SK-N-SH (cell line): ENCODE measurements at regions not wholly inside any gene's neighbourhood (a gene's known extent, or its start where the extent isn't known, plus 50 kb on each side); places are given as distances from the start of the nearest gene placed in this dataset.

Source experiments
- CTCF ChIA-PET: fragments of 300-600, 350-600 bp; formaldehyde crosslinking; extraction: SDS; loops from one replicate; lab custom pipeline; 2021; lab: Yijun Ruan, JAX
- POLR2A ChIA-PET: fragments of 350-600 bp; sonication (Branson Sonifier 250); formaldehyde crosslinking; extraction: SDS; loops from one replicate; lab custom pipeline; 2020; ENCODE audit warnings: antibody characterized with exemption, inconsistent platforms; lab: Yijun Ruan, JAX
- DNase-seq: peaks from one replicate; pipeline ENCODE4 v3.0.0; 2012
- H2AFZ ChIP-seq: fragments of 200-600 bp; sonication (generic); 2 replicates; pipeline ENCODE4 v1.8.1; 2016; ENCODE audit warnings: antibody characterized with exemption, mild to moderate bottlenecking, low read depth
- H3F3A ChIP-seq: fragments of 200-600 bp; sonication (generic); replicated peaks from 2 replicates; pipeline ENCODE3; 2016; ENCODE audit warnings: antibody characterized with exemption, mild to moderate bottlenecking; ENCODE audit not compliant: insufficient read depth
- H3K27ac ChIP-seq, 2 experiments: fragments of 200-500 bp in 1 of 2; fragments of 200-600 bp in 1 of 2; sonication (Bioruptor generic) in 1 of 2; sonication (generic), shearing (Covaris generic) in 1 of 2; 2 replicates each; pipeline versions ENCODE4 v1.5.1 to v1.6.1; 2014 to 2016; ENCODE audit warnings: low read depth in 2 of 2, inconsistent platforms in 1 of 2, low read length in 1 of 2, mild to moderate bottlenecking in 1 of 2, mixed read lengths in 1 of 2
- H3K27me3 ChIP-seq: fragments of 200-600 bp; sonication (generic), shearing (Covaris generic); 2 replicates; pipeline ENCODE4 v1.6.1; 2016; ENCODE audit warnings: mixed run types; ENCODE audit not compliant: insufficient read depth
- H3K36me3 ChIP-seq, 2 experiments: fragments of 200-500 bp in 1 of 2; fragments of 200-600 bp in 1 of 2; sonication (Bioruptor generic) in 1 of 2; sonication (generic) in 1 of 2; replicated peaks in 1 of 2; 2 replicates each; pipeline versions ENCODE3 to v1.5.1; 2014 to 2016; ENCODE audit warnings: low read length in 1 of 2, mild to moderate bottlenecking in 1 of 2; ENCODE audit not compliant: insufficient read depth in 2 of 2, control insufficient read depth in 1 of 2
- H3K4me1 ChIP-seq, 2 experiments: fragments of 200-500 bp in 1 of 2; fragments of 200-600 bp in 1 of 2; sonication (Bioruptor generic) in 1 of 2; sonication (generic), shearing (Covaris generic) in 1 of 2; 2 replicates each; pipeline versions ENCODE4 v1.5.1 to v1.6.1; 2014 to 2016; ENCODE audit warnings: low read depth in 1 of 2, low read length in 1 of 2, mixed run types in 1 of 2; ENCODE audit not compliant: insufficient read depth in 2 of 2, control insufficient read depth in 1 of 2
- H3K4me2 ChIP-seq: fragments of 200-600 bp; sonication (generic), shearing (Covaris generic); 2 replicates; pipeline ENCODE4 v1.6.1; 2017; ENCODE audit warnings: mixed run types
- H3K4me3 ChIP-seq, 2 experiments: fragments of 200-500 bp in 1 of 2; fragments of 200-600 bp in 1 of 2; sonication (Bioruptor generic) in 1 of 2; sonication (generic), shearing (Covaris generic) in 1 of 2; 2 replicates each; pipeline versions ENCODE4 v1.5.1 to v1.8.1; 2014 to 2016; ENCODE audit warnings: low read depth in 2 of 2, inconsistent platforms in 1 of 2, low read length in 1 of 2, mild to moderate bottlenecking in 1 of 2, mixed read lengths in 1 of 2, moderate library complexity in 1 of 2
- H3K79me2 ChIP-seq: fragments of 200-600 bp; sonication (generic); 2 replicates; pipeline ENCODE4 v1.8.1; 2017; ENCODE audit warnings: mild to moderate bottlenecking; ENCODE audit not compliant: insufficient read depth
- H3K9ac ChIP-seq: fragments of 200-600 bp; sonication (generic); 2 replicates; pipeline ENCODE4 v1.6.1; 2017; ENCODE audit warnings: mixed run types
- H3K9me2 ChIP-seq: fragments of 200-600 bp; sonication (generic); 2 replicates; pipeline ENCODE4 v1.6.1; 2017; ENCODE audit warnings: mixed run types
- H3K9me3 ChIP-seq: fragments of 200-600 bp; sonication (generic); 2 replicates; pipeline ENCODE4 v1.6.1; 2017; ENCODE audit warnings: mixed run types, mild to moderate bottlenecking, moderate library complexity
- H4K20me1 ChIP-seq: fragments of 200-600 bp; sonication (generic); 2 replicates; pipeline ENCODE4 v1.6.1; 2017; ENCODE audit warnings: mild to moderate bottlenecking, mixed run types; ENCODE audit not compliant: insufficient read depth
- CHD2 ChIP-seq: fragments of 150-350 bp; IDR thresholded peaks from 2 replicates; pipeline ENCODE4 v1.6.1; 2018; ENCODE audit warnings: low read length; ENCODE audit not compliant: partially characterized antibody
- ELF1 ChIP-seq: IDR thresholded peaks from 2 replicates; pipeline ENCODE4 v1.4.0; 2012
- EZH2phosphoT487 ChIP-seq: fragments of 200-600 bp; sonication (generic); IDR thresholded peaks from 2 replicates; pipeline ENCODE4 v1.6.1; 2017; ENCODE audit warnings: low read depth, mixed run types, mild to moderate bottlenecking, antibody characterized with exemption, moderate library complexity, borderline replicate concordance
- FOSL2 ChIP-seq: IDR thresholded peaks from 2 replicates; pipeline ENCODE4 v1.4.0; 2012; ENCODE audit warnings: low read depth, mild to moderate bottlenecking, moderate library complexity, borderline replicate concordance
- FOXJ3 ChIP-seq: sonication (generic); formaldehyde crosslinking; IDR thresholded peaks from 2 replicates; pipeline ENCODE4 v1.5.1; 2020; ENCODE audit warnings: mild to moderate bottlenecking, missing genetic modification reagents
- FOXM1 ChIP-seq: IDR thresholded peaks from 2 replicates; pipeline ENCODE4 v1.4.0; 2012; ENCODE audit warnings: low read depth, mild to moderate bottlenecking
- GABPA ChIP-seq: IDR thresholded peaks from 2 replicates; pipeline ENCODE4 v1.4.0; 2012; ENCODE audit warnings: low read depth, mild to moderate bottlenecking
- GATA2 ChIP-seq: sonication (generic); formaldehyde crosslinking; IDR thresholded peaks from 2 replicates; pipeline ENCODE4 v1.5.0; 2020; ENCODE audit warnings: mild to moderate bottlenecking, missing genetic modification reagents
- JUND ChIP-seq: IDR thresholded peaks from 2 replicates; pipeline ENCODE4 v1.4.0; 2012
- MEF2A ChIP-seq: IDR thresholded peaks from 2 replicates; pipeline ENCODE4 v1.4.0; 2012; ENCODE audit warnings: low read depth, borderline replicate concordance
- MXI1 ChIP-seq: IDR thresholded peaks from 2 replicates; pipeline ENCODE4 v1.6.1; 2012; ENCODE audit warnings: mild to moderate bottlenecking, low read depth, low read length, improper control_type of control experiment
- NFIC ChIP-seq: IDR thresholded peaks from 2 replicates; pipeline ENCODE4 v1.4.0; 2012; ENCODE audit warnings: borderline replicate concordance
- NRF1 ChIP-seq: IDR thresholded peaks from 2 replicates; pipeline ENCODE4 v1.6.1; 2012; ENCODE audit warnings: low read depth, mild to moderate bottlenecking, low read length
- POLR2AphosphoS5 ChIP-seq: IDR thresholded peaks from 2 replicates; pipeline ENCODE4 v1.6.1; 2012; ENCODE audit warnings: low read depth, low read length
- RFX5 ChIP-seq: IDR thresholded peaks from 2 replicates; pipeline ENCODE4 v1.6.1; 2012; ENCODE audit warnings: mild to moderate bottlenecking, improper control_type of control experiment, low read length
- RXRA ChIP-seq: IDR thresholded peaks from 2 replicates; pipeline ENCODE4 v1.4.0; 2012; ENCODE audit warnings: low read depth, mild to moderate bottlenecking, borderline replicate concordance
- SMC3 ChIP-seq: IDR thresholded peaks from 2 replicates; pipeline ENCODE4 v1.6.1; 2012; ENCODE audit warnings: low read depth, low read length, improper control_type of control experiment
- TAF1 ChIP-seq: IDR thresholded peaks from 2 replicates; pipeline ENCODE4 v1.6.1; 2012; ENCODE audit warnings: low read depth, mild to moderate bottlenecking, low read length, moderate library complexity, borderline replicate concordance
- TCF12 ChIP-seq: IDR thresholded peaks from 2 replicates; pipeline ENCODE4 v1.4.0; 2012
- USF2 ChIP-seq: fragments of 150-350 bp; IDR thresholded peaks from 2 replicates; pipeline ENCODE4 v1.6.1; 2017; ENCODE audit warnings: antibody characterized with exemption, low read length, low read depth, borderline replicate concordance
- YY1 ChIP-seq: IDR thresholded peaks from 2 replicates; pipeline ENCODE4 v1.4.0; 2012; ENCODE audit warnings: low read depth, mild to moderate bottlenecking
- ZBTB33 ChIP-seq: IDR thresholded peaks from 2 replicates; pipeline ENCODE4 v1.4.0; 2012; ENCODE audit warnings: low read depth, borderline replicate concordance
- WGBS: methylation state at CpG from one replicate; pipeline ENCODE4 v1.1.6; 2017; ENCODE audit warnings: low lambda C conversion rate; 5-methylcytosine and 5-hydroxymethylcytosine counted together
- TF ChIP-seq, protein P1 (sequence below): IDR thresholded peaks from 2 replicates; pipeline ENCODE4; 2012
- TF ChIP-seq, protein P2 (sequence below): IDR thresholded peaks from 2 replicates; pipeline ENCODE4 v1.4.0; 2012; ENCODE audit warnings: low read depth
- TF ChIP-seq, protein P3 (sequence below): fragments of 150-350 bp; IDR thresholded peaks from 2 replicates; pipeline ENCODE4 v1.6.1; 2016; ENCODE audit warnings: mild to moderate bottlenecking, low read depth, low read length

- WGBS, result 48% methylated on average over 4 of the region's 4 CpGs
- ChIA-PET CTCF (no interaction called here), POLR2A (no interaction called here)
- Histone ChIP-seq H3K4me2 (no peak overlapping the region), H3K4me1 (no peaks in the 10 kb centered on the region; a peak in 1 of 4 replicates), H3F3A (no peaks in the 10 kb centered on the region), H3K27me3 (no peaks in the 10 kb centered on the region), H4K20me1 (no peaks in the 10 kb centered on the region), H3K79me2 (no peaks in the 10 kb centered on the region), H3K9me2 (no peaks in the 10 kb centered on the region), H3K27ac (no peak overlapping the region), H3K36me3 (no peaks in the 10 kb centered on the region), H3K9me3 (no peaks in the 10 kb centered on the region), H2AFZ (no peak overlapping the region), H3K9ac (no peak overlapping the region), H3K4me3 (no peak overlapping the region)
- TF ChIP-seq GABPA (no peak), FOXJ3 (CRISPR knock-in tag) (no peak), TAF1 (no peak), GATA2 (no peak), YY1 (no peak), EZH2phosphoT487 (no peak), JUND (no peak), FOXM1 (no peak), CHD2 (no peak), POLR2AphosphoS5 (no peak), RXRA (no peak), RFX5 (no peak), USF2 (no peak), FOSL2 (no peak), TCF12 (no peak), NRF1 (no peak)
- TF ChIP-seq, protein P1, sequence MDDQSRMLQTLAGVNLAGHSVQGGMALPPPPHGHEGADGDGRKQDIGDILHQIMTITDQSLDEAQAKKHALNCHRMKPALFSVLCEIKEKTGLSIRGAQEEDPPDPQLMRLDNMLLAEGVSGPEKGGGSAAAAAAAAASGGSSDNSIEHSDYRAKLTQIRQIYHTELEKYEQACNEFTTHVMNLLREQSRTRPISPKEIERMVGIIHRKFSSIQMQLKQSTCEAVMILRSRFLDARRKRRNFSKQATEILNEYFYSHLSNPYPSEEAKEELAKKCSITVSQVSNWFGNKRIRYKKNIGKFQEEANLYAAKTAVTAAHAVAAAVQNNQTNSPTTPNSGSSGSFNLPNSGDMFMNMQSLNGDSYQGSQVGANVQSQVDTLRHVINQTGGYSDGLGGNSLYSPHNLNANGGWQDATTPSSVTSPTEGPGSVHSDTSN, result no peak
- TF ChIP-seq, protein P2, sequence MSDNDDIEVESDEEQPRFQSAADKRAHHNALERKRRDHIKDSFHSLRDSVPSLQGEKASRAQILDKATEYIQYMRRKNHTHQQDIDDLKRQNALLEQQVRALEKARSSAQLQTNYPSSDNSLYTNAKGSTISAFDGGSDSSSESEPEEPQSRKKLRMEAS, result no peak
- no peak for DNase-seq
Measured at GRCh38 chr10:106513352-106513771, 651.1 kb downstream of the SORCS1 start.

GRCh38 chr10:106511917-106512316 lies 652.6 kb downstream of the SORCS1 start:
- CTCF ChIA-PET, result no interaction called here
- Histone ChIP-seq H3K79me2 (no peaks in the 10 kb centered on the region), H3K36me3 (no peaks in the 10 kb centered on the region), H3K4me2 (no peak overlapping the region), H3K27ac (no peak overlapping the region), H3K4me3 (no peak overlapping the region), H3K4me1 (no peaks in the 10 kb centered on the region; a peak in 1 of 4 replicates), H2AFZ (no peak overlapping the region), H3K9ac (no peak overlapping the region), H3K27me3 (no peaks in the 10 kb centered on the region), H3K9me2 (no peaks in the 10 kb centered on the region), H3F3A (no peaks in the 10 kb centered on the region), H4K20me1 (no peaks in the 10 kb centered on the region), H3K9me3 (no peaks in the 10 kb centered on the region)
- no peak for DNase-seq
- WGBS, result 14% methylated on average over 3 of the region's 3 CpGs
- POLR2A ChIA-PET, result no interaction called here
- TF ChIP-seq TAF1, result no peak
- no peak for TF ChIP-seq NFIC
- no peak for TF ChIP-seq ELF1
- TF ChIP-seq, protein P3, sequence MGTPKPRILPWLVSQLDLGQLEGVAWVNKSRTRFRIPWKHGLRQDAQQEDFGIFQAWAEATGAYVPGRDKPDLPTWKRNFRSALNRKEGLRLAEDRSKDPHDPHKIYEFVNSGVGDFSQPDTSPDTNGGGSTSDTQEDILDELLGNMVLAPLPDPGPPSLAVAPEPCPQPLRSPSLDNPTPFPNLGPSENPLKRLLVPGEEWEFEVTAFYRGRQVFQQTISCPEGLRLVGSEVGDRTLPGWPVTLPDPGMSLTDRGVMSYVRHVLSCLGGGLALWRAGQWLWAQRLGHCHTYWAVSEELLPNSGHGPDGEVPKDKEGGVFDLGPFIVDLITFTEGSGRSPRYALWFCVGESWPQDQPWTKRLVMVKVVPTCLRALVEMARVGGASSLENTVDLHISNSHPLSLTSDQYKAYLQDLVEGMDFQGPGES, result no peak
- TF ChIP-seq GATA2, result no peak
- no peak for TF ChIP-seq MEF2A
- no peak for TF ChIP-seq FOXM1
- no peak for TF ChIP-seq SMC3
- TF ChIP-seq TCF12, result no peak
- TF ChIP-seq MXI1, result no peak
- TF ChIP-seq FOXJ3 (CRISPR knock-in tag), result no peak
- no peak for TF ChIP-seq ZBTB33
- TF ChIP-seq EZH2phosphoT487, result no peak
- no peak for TF ChIP-seq GABPA
